GM23338 (cell line): ENCODE measurements at regions not wholly inside any gene's neighbourhood (a gene's known extent, or its start where the extent isn't known, plus 50 kb on each side); places are given as distances from the start of the nearest gene placed in this dataset.

Experiments used
- CREB1 ChIP-seq: fragments of 250-450 bp; sonication (Bioruptor Pico); IDR thresholded peaks from 2 replicates; pipeline ENCODE4 v1.5.0; 2020; ENCODE audit warnings: low read depth, mild to moderate bottlenecking, moderate library complexity
- CTCF ChIP-seq, 2 experiments: fragments of 200-600 bp in 1 of 2; sonication (generic) in 1 of 2; conservative IDR thresholded peaks; 2 replicates each; pipeline versions ENCODE4 v1.5.1 to v1.6.1; 2016 to 2017; ENCODE audit warnings: antibody characterized with exemption in 2 of 2, low read depth in 2 of 2, mild to moderate bottlenecking in 2 of 2, moderate library complexity in 1 of 2
- ETS1 ChIP-seq: IDR thresholded peaks from 2 replicates; pipeline ENCODE4 v1.6.1; 2016; ENCODE audit warnings: antibody characterized with exemption
- EZH2 ChIP-seq: fragments of 200-600 bp; sonication (generic); IDR thresholded peaks from one replicate; pipeline ENCODE4 v1.8.0; 2017; ENCODE audit warnings: antibody characterized with exemption, mild to moderate bottlenecking, low read depth; ENCODE audit not compliant: unreplicated experiment
- POLR2AphosphoS5 ChIP-seq: IDR thresholded peaks from 2 replicates; pipeline ENCODE4 v1.6.1; 2016; ENCODE audit warnings: antibody characterized with exemption, low read depth

DNA sequence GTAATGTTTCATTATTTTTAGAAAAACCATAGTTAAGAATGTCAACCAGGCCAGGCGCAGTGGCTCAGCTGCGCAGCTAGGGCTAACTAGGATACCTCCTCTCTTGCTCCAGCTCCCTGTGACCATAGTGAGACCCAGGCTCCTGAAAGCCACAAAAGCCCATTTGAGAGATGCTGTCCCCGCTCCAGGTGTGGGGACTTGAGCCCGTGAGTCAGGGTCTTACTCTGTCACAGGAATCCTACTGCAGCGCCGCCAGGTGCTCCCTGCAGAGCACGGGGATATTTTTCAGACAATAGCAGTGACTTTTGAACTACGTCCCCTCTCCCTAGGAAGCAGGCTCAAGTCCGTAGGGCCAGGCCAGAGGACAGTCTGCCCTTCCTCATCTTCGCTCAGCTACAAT is 75.6 kb upstream of the NRBF2 start:
- TF ChIP-seq CREB1 (CRISPR knock-in tag) (no peak), CTCF (conservative IDR thresholded peaks at IDR 0.05; ENCODE audit: low read depth in 2 of 2) (peak in 1 of 2 experiments; percentile 13; a peak in 1 of 4 replicates), EZH2 (no peak), ETS1 (no peak), POLR2AphosphoS5 (no peak)
